HG02678 (cell line): ENCODE measurements at regions not wholly inside any gene's neighbourhood (a gene's known extent, or its start where the extent isn't known, plus 50 kb on each side); places are given as distances from the start of the nearest gene placed in this dataset.
"Not testable (repeated sequence)": the region's sequence is repeated elsewhere in the genome, so short reads cannot be mapped to it uniquely, and the experiment has no call there.

ENCODE experiments used
- ATAC-seq: cut with Tn5 transposase; IDR thresholded peaks from one replicate; pipeline ENCODE4 v1.9.1; 2021; ENCODE audit warnings: mild to moderate bottlenecking, moderate library complexity; ENCODE audit not compliant: unreplicated experiment

DNA sequence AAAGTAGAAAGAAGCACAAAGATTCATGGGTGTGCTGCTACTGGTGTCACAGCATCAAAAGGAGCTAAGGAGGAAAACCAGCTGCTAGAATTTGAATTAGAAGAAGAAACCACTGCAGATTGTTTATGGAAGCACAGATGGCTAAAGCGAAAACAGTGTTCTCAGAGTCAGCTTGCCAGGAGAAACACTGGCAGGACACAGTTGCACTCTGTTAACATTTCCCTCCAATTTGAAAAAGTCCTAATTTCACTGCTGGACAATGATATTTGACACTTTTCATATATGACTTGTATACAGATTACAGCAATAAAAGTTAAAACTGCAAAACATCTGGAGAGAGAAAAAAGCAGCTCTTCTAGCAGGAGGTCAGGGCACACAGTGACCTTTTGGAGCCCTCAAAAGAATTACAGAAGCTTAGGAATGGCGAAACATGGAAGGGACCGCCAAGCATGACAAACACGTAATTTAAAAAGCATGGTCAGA is 314.5 kb downstream of the COL12A1 start:
- no peak for ATAC-seq

DNA sequence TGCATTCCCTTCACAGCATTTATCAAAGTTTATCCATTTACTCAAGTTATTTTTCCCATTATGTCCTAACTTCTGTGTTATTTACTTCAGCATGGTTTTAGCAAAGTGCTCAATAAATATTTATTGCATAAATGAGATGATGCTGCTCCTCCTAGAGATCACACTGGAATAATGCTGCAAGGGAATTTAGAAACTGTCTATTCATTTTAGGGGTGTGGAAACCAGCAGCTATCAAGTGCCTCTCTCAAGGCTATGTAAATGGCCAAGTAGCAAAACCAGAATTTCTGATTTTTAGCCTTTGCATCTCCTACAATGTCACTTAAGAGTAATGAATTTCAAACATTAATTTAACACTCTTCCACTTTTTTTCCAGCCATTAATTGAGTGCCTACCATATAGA is 316.2 kb downstream of the COL12A1 start:
- ATAC-seq: no peak

DNA sequence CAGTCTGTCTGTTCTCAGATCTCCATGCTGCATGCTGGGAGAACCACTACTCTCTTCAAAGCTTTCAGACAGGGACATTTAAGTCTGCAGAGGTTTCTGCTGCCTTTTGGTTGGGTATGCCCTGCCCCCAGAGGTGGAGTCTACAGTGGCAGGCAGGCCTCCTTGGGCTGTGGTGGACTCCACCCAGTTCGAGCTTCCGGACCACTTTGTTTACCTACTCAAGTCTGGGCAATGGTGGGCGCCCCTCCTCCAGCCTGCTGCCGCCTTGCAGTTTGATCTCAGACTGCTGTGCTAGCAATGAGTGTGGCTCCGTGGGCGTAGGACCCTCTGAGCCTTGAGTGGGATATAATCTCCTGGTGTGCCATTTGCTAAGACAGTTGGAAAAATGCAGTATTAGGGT is 317.1 kb downstream of the COL12A1 start:
- ATAC-seq: not testable (repeated sequence)

DNA sequence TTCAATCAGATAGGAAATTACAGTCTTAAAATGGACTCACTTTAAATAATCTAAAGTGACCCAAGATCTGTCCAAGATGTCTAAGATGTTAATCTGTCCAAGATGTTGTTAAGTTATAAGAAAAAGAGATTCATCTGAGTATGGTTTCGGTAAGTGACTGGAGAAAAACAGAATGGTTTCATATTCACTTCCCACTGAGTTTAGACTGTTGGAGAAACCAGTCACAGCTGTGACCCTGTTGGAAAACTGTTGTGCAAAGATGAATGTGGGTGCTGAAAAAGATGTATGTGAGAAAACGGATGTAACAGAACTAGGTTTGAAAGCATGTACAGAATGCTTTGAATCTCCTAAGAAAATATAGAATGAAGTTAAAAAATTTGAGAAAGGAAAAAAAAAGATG is 325.9 kb downstream of the COL12A1 start:
- no peak for ATAC-seq

DNA sequence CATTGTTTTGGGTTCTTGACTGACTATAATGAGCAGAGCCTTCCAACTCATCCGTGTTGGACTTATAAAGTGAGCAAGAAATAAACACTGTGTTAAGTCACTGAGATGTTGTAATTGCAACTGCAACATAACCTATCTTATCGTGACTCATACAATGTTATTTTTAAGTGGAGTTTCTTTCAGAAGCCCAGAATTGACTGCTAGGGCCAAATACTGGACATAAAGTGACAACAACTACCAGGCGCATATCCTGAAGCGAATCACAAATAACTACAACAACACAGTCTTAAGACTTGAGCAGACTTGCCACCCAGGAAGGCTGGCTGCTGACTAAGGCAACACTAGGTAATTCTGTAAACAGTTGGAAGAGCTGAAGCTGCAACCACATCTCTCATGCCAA is 326.6 kb downstream of the COL12A1 start:
- no peak for ATAC-seq

DNA sequence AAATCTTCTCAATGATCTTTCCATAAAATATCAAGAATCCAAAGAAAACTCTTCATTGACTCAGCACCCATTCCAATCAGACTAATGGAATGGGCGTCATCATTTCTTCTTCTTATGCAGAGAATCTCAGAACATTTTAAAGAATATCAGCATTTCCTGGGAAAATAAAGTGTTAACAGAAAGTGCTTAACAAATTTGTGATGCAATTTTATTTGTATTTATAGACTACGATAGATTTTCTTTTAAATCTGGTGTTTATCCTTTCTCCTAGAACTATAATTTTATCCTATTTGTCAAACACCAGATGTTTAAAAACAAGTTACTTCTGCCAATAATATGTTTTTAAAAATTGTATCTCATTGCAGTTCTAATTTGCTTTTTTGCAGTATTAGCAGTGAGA is 330.7 kb downstream of the COL12A1 start:
- ATAC-seq: no peak

DNA sequence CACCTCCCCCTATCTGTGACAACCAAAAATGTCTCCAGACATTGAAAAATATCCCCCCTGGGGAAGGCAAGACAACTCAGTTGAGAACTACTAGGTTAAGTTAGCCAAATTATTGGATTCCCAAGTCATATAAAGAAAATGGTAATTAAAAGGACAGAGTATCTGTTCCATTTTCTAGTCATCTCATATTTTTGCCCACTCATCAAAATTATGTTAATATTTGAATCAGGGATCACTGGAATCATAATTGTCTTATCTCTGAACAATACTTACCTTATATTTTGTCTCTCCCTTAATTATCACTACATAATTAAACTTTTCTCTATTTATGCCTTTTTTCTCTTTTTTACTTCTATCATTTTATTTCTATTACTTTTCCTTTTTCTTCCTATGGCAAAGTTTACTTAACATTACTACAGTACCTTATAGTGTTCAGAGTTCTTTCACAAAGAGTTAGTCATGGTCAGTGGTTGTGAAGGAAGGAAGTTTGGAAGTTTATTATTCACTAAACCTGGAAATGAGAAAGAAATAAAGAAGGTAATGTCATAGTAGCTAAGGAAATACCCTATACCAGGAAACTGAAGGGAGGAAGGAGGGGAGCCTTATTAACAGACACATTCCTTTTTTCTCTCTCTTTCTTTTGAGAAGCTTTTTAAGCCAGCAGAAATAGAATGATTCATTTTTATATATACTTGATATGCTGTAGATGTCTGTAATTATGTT is 332.9 kb downstream of the COL12A1 start:
- no peak for ATAC-seq

DNA sequence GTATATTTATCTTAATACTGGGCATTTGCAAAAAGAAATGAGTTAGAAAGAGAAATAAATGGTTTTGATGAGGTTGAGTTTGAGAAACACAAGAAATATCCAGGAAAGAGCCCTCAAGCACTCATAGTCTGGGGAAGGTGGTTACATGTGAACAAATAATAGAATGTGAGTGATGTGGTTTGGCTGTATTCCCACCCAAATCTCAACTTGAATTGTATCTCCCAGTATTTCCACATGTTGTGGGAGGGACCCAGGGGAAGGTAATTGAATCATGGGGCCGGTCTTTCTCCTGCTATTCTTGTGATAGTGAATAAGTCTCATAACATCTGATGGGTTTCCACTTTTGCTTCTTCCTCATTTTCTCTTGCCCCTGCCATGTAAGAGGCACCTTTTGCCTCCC is 334.1 kb downstream of the COL12A1 start:
- ATAC-seq: no peak

DNA sequence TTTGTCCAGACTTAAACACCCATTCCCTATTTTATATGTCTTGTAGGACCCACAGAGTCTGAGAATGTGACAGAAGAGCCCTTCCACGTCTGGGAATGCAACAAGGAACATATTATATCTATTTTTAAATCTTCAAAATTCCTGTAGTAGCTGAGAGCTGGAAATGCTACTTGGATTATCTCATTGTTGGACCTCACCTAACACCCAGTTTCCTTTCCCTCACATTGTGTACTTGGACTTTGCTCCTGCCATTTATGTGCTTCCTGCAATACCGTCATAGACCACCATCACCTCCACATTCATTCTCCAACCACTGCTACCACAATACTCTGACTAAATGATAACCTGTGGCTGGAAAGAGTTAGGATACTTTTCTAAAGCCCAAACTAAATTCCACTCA is 335.4 kb downstream of the COL12A1 start:
- no peak for ATAC-seq

DNA sequence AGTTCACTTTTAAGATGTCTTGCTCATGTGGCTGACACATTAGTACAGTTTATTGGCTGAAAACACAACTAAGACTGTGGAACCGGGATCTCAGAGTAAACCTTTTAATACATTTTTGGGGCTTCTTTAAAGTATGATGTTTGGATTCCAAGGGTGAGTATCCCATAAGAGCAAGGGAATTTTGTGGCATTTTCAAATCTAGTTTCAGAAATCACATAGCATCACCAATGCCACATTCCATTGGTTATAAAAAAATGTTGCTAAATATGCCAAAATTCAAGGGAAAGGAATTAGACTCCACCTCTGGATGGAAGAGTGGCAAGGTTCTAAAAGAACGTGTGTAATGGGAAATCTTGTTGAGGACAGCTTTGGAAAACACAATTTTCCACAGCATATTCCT is 338.6 kb downstream of the COL12A1 start:
- ATAC-seq: no peak

DNA sequence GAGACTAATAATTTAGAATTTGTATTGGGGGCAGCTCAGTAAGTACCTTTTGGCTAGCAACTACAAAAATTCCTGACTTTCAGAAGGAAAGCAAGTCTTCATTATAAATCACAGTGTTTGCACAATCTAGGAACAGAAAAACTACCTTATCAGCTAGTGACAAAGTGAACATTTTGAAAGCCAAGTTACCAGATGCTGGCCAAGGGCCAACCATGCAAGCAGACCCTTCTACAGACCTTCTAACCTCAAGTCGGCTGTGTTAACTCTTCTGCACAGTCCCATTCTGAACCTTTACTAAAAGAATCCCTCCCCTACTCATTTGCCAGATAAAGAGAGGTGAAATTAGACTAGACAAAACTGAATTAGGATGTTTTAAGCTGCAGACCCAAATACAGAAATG is 341.9 kb downstream of the COL12A1 start:
- no peak for ATAC-seq

DNA sequence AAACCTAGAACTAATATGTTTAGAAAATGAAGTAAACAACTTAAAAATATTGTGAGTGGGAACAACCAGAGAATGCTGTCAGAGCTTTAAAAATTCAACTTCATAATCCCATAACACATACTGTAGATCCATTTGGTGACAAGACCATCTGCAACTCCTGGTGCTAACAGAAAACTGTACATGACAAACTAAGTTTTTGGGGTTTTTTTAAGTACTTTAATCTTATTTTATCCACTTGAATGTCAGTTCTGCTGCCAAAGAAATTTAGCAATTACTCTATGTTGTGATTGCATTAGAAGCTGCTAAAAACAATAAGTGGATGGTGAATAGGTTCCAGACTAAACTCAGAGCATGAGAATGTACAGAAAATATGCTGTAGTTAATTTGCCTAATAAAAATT is 345.4 kb downstream of the COL12A1 start:
- ATAC-seq: no peak

DNA sequence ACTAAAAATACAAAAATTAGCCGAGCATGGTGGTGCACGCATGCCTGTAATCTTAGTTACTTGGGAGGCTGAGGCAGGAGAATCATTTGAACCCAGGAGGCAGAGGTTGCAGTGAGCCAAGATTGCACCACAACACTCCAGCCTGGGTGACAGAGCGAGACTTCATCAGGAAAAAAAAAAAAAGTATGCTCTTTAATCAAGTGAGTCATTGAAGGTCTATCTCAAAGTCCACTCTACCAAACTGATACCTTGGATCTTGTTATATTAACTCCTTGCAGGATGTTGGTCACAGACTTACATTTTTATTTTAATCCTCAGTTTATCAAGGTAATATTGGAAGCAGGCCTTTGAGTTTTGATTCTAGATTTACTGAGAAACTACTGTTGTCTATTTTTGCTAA is 348.7 kb downstream of the COL12A1 start:
- no peak for ATAC-seq

DNA sequence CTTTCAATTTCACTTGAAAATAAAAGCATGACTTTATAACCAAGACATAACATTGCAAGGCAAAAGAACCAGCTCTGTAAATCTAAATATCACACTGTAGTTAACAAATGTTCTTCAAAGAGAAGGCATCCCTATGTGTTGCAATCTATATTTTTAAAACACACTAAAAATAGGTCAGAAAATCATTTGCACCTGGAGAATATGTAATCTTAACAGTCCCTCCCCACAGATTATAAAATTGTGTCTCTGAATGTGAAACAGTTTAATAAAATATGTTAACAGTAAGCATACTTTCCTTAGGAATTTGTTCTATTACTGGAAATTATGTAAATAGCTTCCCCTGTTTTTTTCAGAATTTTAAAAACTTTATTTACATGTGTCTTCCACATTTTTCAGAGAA is 351.9 kb downstream of the COL12A1 start:
- no peak for ATAC-seq

DNA sequence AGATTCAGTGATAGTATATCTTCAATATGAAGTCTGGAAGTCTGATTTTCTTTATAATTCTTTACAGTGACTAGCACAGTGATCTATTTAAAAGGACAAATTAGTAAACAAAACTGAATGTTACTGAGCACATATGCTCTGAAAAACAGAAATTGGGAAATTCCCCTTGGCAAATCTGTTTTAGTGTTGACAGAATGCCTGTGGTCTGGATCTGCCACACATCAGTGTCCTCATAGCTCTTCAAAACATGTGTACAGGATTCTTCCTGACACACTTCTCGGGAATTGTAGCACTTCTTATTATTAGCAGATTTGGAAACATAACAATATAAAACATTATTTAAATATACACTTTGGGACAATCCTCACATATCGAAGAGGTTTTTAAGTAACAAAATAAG is 354.3 kb downstream of the COL12A1 start:
- ATAC-seq: no peak

DNA sequence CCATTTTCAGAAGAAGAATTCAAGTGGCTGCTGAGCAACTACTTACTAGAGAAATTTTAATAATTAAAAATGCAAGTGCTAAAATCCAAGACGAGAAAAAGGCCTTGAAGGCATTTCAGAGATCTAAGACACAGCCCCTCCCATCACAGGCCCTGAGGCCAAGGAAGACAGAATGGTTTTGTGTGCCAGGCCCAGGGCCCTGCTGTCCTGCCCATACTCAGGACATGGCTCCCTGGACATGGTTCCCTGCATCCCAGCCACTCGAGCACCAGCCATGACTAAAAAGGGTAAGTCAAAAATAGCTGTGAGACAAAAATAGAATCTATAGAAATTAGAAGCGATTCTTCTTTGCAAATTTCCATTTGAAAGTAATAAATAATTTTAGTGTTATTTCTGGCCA is 364.9 kb downstream of the COL12A1 start:
- ATAC-seq: no peak

DNA sequence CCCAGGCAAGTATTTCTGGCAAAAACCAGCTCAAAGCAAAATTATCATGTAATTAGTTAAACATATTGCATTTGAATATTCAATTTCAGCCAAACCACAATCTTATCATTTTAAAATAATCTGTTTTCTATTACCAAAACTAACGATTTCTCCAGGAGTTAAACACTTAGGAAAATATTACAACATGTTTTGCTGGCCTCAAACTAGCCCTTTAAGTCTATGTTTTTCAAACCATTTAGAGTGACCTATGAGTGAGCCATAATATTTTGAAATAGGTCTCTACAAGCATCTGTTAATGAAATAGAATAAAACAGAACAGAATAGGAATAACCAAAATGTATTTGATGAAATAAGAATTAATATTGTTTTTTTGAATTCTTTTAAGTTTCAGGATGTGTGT is 370.9 kb downstream of the COL12A1 start:
- no peak for ATAC-seq

DNA sequence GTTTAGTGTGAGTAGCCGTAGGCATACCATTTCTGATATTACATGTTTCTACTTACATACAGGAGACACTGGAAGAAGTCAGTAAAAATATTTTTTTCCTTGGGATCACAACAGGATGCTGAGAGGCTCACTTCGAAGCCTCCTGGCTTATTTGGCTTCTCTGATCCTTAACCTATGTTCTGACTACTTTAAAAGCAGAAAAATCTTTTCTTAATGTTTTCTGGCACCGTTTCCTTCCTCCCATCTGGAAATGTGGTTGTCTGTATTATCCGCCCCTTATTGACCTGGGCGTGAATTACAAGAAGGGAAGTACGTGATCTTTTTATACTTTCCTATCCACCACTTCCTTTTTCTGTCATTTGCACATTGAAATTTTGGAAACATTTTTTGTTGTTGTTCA is 379.6 kb downstream of the COL12A1 start:
- ATAC-seq: no peak

DNA sequence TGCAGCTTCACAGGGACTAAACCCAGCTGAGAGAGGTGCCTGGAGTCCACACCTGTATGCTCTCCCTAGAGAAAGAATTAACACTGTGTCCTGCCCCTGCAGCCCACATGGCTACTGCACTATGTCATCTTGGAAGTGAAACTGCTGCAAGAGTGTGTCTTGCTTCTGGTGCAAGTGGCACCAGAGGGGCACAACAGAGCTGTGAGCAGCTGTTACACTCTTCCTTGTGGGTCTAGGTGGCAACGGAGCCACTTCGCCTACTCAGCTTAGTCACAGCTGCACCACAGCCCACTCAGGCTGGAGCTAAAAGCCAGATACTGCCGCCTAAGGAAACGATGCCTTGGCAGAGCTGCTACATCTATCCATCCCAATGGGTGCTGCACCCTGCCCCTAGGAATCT is 391.4 kb downstream of the COL12A1 start:
- ATAC-seq: no peak

DNA sequence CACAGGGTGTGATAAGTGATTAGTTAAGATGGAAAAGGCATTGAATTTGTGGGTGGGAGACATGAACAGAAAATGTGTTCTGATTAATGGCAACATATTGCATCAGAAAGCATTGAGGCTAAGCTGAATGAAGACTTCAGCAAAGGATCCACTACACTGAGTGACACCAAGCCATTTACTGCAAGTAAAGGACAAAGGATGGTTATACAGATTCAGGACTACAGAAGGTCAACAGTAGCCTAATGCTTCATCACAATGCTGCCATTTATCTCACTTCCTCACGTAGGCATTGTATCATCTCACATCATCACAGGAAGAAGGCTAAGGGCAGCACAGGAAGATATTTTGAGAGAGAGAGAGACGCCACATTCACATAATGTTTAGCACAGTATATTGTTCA is 398.2 kb downstream of the COL12A1 start:
- ATAC-seq: no peak

DNA sequence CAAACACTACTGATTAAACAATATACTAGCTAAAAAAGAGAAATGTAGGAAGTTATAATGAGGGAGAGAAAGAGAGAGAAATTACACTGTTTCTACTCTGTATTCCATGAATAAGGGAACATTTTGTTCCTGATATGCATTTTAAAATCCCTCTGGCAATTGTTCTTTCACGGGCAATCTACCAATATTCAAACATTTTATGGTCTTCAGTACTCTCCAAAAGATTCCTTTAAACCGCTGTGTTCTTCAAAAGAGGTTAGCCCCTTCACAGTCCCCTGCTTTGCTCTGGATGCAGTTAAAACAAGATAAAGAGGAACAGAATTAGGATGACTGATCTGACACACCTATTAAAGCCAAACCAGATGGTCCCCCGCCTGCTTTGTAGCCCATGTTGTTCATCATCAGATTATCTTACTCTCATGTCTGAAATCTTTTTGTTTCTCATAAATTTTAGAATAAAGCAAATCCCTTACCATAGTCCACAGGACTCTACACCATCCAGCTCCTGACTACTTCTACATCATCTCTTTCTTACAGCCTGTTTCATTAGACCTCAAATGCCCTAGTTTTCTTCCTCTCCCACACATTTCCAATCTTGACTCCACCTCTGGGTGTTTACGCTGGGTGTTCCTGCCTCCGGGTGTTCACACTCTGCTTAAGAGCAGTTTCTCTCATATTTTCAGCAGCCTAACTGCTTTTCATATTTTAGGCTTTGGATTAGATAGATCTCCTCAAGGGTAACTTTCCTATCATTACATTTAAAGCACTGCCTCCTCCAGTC is 399.7 kb downstream of the COL12A1 start:
- ATAC-seq: no peak

DNA sequence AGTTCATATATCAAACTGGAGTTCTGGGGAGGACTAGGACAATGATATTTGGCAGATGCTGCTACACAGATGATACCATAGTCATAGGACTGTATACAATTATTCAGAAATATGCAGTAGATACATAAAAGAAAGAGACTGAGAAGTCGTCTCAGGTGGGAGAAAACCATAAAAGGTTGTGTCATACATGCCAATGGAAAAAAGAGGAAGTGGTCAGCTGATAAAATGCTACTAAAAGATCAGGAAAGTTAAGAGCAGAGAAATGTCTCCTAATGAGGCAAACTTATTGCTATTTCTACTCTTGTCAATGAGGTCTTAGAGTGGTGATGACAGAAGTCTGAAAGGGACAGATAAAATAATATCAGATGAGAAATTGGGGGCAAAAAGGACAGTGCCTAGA is 407.6 kb downstream of the COL12A1 start:
- ATAC-seq: no peak

DNA sequence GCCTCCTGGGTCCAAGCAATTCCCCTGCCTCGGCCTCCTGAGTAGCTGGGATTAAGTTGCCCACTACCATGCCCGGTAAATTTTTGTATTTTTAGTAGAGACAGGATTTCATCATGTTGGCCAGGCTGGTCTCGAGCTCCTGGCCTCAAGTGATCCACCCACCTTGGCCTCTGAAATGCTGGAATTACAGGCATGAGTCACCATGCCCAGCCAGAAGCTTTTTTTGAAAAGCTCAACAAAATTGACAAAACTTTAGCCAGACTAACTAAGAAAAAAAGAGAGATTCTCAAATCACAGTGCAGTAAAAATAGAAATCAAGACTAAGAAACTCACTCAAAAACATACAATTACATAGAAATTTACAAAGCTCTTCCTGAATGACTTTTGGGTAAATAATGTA is 420.6 kb downstream of the COL12A1 start:
- ATAC-seq: no peak
